ENCODE measurements at regions not wholly inside any gene's neighbourhood (a gene's known extent, or its start where the extent isn't known, plus 50 kb on each side); places are given as distances from the start of the nearest gene placed in this dataset.

DNA sequence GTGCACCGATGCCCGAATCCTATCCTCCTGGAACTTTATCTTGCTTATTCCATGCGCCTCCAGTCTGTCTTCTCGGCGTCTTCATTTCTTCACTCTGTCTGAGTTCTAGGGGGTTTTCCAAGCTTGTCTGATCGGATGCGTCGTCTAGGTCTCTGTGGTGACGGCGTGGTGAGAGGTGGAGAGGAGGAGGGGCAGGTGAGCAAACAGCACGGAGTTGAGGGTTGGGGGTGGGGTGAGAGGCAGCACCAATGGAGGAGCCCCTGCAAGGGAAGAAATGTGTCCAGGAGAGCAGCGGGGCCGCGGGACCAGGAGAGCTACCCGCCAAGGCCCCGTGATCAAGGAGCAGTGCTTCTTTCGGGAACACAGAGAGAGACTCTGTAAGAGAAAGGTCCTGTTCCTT lies 131.3 kb upstream of the TWIST2 start:
- Histone ChIP-seq H3K9ac (ENCODE audit: insufficient read depth in 1 of 2, low read length in 2 of 2) (no peak overlapping the region), H3K4me1 (ENCODE audit: control insufficient read depth in 5 of 5, insufficient read depth in 5 of 5, low read length in 5 of 5) (peaks cover 0 to 2% (median 0%) of the 10 kb centered on the region in 5 donors), H3K4me3 (no peak overlapping the region), H3K9me3 (ENCODE audit: control insufficient read depth in 4 of 4, insufficient read depth in 3 of 4, low read length in 3 of 4) (peaks cover 0 to 5% (median 0%) of the 10 kb centered on the region in 4 donors), H3K27ac (ENCODE audit: low read depth in 1 of 2, low read length in 1 of 2) (no peak overlapping the region), H3K36me3 (ENCODE audit: control insufficient read depth in 4 of 4, insufficient read depth in 4 of 4, low read length in 4 of 4) (no peaks in the 10 kb centered on the region), H3K27me3 (ENCODE audit: control insufficient read depth in 3 of 3, insufficient read depth in 3 of 3, low read length in 2 of 3) (peaks cover 0 to 8% (median 6%) of the 10 kb centered on the region in 3 donors)
- ATAC-seq (ENCODE audit: insufficient read depth, low FRiP score) (no peak), DNase-seq (no peak)
- TF ChIP-seq, protein P1, sequence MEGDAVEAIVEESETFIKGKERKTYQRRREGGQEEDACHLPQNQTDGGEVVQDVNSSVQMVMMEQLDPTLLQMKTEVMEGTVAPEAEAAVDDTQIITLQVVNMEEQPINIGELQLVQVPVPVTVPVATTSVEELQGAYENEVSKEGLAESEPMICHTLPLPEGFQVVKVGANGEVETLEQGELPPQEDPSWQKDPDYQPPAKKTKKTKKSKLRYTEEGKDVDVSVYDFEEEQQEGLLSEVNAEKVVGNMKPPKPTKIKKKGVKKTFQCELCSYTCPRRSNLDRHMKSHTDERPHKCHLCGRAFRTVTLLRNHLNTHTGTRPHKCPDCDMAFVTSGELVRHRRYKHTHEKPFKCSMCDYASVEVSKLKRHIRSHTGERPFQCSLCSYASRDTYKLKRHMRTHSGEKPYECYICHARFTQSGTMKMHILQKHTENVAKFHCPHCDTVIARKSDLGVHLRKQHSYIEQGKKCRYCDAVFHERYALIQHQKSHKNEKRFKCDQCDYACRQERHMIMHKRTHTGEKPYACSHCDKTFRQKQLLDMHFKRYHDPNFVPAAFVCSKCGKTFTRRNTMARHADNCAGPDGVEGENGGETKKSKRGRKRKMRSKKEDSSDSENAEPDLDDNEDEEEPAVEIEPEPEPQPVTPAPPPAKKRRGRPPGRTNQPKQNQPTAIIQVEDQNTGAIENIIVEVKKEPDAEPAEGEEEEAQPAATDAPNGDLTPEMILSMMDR (IDR thresholded peaks at IDR 0.05; ENCODE audit: control extremely low read depth, extremely low read depth) = no peak
- 64 to 68% methylated on average over 17 of the region's 17 CpGs for WGBS, 2 donors

DNA sequence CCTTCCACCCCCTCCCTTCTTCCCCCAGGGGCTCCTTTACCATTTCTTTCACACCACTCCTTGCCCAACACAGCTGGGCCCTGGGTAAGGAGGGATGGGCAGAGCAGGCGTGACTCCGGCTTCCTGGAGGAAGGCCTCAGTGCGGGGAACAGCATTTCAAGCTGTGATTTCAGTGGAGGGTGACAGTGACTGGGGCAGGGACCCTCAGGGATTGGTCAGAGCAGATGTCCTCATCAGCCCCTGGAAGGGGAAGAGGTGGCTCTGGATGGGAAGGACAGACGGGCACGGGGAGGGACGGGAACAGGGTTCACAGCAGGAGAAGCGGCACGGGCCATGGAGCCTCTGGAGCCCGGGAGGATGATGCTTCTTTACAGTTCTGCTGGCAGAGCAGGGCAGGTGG lies 130.8 kb upstream of the TWIST2 start:
- H3K27ac ChIP-seq (ENCODE audit: low read depth in 1 of 2, low read length in 1 of 2) = no peak overlapping the region
- H3K36me3 ChIP-seq (ENCODE audit: control insufficient read depth in 4 of 4, insufficient read depth in 4 of 4, low read length in 4 of 4) = no peaks in the 10 kb centered on the region
- H3K27me3 ChIP-seq (ENCODE audit: control insufficient read depth in 3 of 3, insufficient read depth in 3 of 3, low read length in 2 of 3) = peaks cover 0 to 8% (median 6%) of the 10 kb centered on the region in 3 donors
- 83 to 89% methylated on average over 9 of the region's 9 CpGs for WGBS, 2 donors
- peaks cover 0 to 2% (median 0%) of the 10 kb centered on the region in 5 donors for H3K4me1 ChIP-seq (ENCODE audit: control insufficient read depth in 5 of 5, insufficient read depth in 5 of 5, low read length in 5 of 5)
- H3K9me3 ChIP-seq (ENCODE audit: control insufficient read depth in 4 of 4, insufficient read depth in 3 of 4, low read length in 3 of 4) = peaks cover 0 to 5% (median 0%) of the 10 kb centered on the region in 4 donors
- ATAC-seq (ENCODE audit: insufficient read depth, low FRiP score) = no peak
- no peak overlapping the region for H3K4me3 ChIP-seq
- no peak for DNase-seq
- TF ChIP-seq, protein P1 (IDR thresholded peaks at IDR 0.05; ENCODE audit: control extremely low read depth, extremely low read depth) = no peak
- H3K9ac ChIP-seq (ENCODE audit: insufficient read depth in 1 of 2, low read length in 2 of 2) = no peak overlapping the region

DNA sequence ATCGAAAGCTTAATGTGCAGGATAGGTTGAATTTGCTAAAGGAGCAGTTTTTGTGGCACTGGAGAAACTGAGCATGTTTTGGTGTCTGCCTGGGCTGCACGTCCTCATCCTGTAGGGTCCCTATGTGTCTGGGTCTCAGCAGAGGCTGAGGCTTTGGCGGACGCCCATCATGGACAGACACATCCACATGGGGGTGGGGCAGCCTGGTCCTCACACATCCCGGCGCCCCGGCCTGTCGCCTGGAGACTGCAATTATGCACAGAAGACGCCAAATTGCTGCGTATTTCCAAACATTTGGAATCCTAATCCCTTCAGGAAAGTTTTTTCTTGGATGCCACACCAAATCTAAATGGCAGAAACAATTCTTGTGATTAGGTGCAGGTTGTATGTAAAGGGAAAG lies 128.2 kb upstream of the TWIST2 start:
- no peak for ATAC-seq (ENCODE audit: insufficient read depth, low FRiP score)
- TF ChIP-seq, protein P1 (IDR thresholded peaks at IDR 0.05; ENCODE audit: control extremely low read depth, extremely low read depth) = no peak
- H3K9ac ChIP-seq (ENCODE audit: insufficient read depth in 1 of 2, low read length in 2 of 2) = no peak overlapping the region
- 90 to 91% methylated on average over 10 of the region's 10 CpGs for WGBS, 2 donors
- H3K4me3 ChIP-seq = no peak overlapping the region
- no peaks in the 10 kb centered on the region for H3K4me1 ChIP-seq (ENCODE audit: control insufficient read depth in 5 of 5, insufficient read depth in 5 of 5, low read length in 5 of 5)
- H3K36me3 ChIP-seq (ENCODE audit: control insufficient read depth in 4 of 4, insufficient read depth in 4 of 4, low read length in 4 of 4) = no peaks in the 10 kb centered on the region
- H3K27me3 ChIP-seq (ENCODE audit: control insufficient read depth in 3 of 3, insufficient read depth in 3 of 3, low read length in 2 of 3) = peaks cover 0 to 6% (median 4%) of the 10 kb centered on the region in 3 donors
- no peak overlapping the region for H3K27ac ChIP-seq (ENCODE audit: low read depth in 1 of 2, low read length in 1 of 2)
- peaks cover 0 to 1% (median 0%) of the 10 kb centered on the region in 4 donors for H3K9me3 ChIP-seq (ENCODE audit: control insufficient read depth in 4 of 4, insufficient read depth in 3 of 4, low read length in 3 of 4)
- no peak for DNase-seq

DNA sequence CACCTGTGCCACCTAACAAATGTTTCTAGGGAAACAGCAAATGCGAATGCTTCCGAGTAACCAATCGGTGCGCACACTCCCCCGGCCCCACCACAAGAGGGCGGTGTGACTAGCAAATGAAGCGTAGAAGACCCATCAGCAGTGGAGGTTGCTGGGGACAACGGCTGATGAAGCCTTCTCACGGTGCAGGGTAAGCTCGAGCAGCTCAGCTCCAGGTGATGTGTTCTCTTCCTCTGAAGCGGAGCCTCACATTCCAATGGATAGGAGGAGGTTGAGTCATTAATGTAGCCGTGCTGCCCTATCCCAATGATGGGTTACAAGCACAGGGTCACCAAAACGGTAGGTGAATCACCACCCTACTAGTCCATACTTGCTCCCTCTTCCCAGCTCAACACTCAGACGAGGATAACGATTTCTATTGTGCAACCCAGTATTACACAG lies 127.6 kb upstream of the TWIST2 start:
- DNase-seq = peak in 2 of 3 donors; percentile 25 to 37
- 32 to 33% methylated on average over 15 of the region's 15 CpGs for WGBS, 2 donors
- ATAC-seq (ENCODE audit: insufficient read depth, low FRiP score) = no peak
- peaks cover 0 to 1% (median 0%) of the 10 kb centered on the region in 4 donors for H3K9me3 ChIP-seq (ENCODE audit: control insufficient read depth in 4 of 4, insufficient read depth in 3 of 4, low read length in 3 of 4)
- H3K4me3 ChIP-seq = no peak overlapping the region
- H3K27ac ChIP-seq (ENCODE audit: low read depth in 1 of 2, low read length in 1 of 2) = no peak overlapping the region
- no peaks in the 10 kb centered on the region for H3K36me3 ChIP-seq (ENCODE audit: control insufficient read depth in 4 of 4, insufficient read depth in 4 of 4, low read length in 4 of 4)
- no peak overlapping the region for H3K9ac ChIP-seq (ENCODE audit: insufficient read depth in 1 of 2, low read length in 2 of 2)
- H3K27me3 ChIP-seq (ENCODE audit: control insufficient read depth in 3 of 3, insufficient read depth in 3 of 3, low read length in 2 of 3) = peaks cover 0 to 4% (median 3%) of the 10 kb centered on the region in 3 donors
- TF ChIP-seq, protein P1 (IDR thresholded peaks at IDR 0.05; ENCODE audit: control extremely low read depth, extremely low read depth) = peak; percentile 44
- no peaks in the 10 kb centered on the region for H3K4me1 ChIP-seq (ENCODE audit: control insufficient read depth in 5 of 5, insufficient read depth in 5 of 5, low read length in 5 of 5)
